ENCODE measurements at regions not wholly inside any gene's neighbourhood (a gene's known extent, or its start where the extent isn't known, plus 50 kb on each side); places are given as distances from the start of the nearest gene placed in this dataset.

DNA sequence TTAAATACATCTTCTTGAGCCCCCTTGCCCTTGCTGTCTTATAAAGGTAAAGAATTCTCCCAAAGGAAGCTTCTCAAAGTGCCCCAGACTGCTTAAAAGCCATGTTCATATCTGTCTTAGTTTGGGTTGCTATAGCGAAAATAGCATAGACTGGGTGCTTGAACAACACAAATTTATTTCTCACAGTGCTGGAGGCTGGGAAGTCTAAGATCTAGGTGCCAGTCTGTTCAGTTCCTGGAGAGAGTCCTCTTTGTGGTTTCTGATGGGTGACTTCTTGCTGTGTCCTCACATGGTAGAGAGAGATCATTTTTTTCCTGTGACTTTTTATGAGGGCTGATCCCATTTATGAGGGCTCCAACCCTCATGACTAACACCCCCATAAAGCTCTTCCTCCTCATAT is 486.7 kb upstream of the ADAMTS16 start:
- H3K4me3 ChIP-seq: no peak overlapping the region
- ATAC-seq (replicated peaks in 6 of 8): no peak
- WGBS, 10 experiments: 20 to 100% (median 50%) methylated on average over 1 of the region's 1 CpG; no CpG with 5 or more reads in 5 of the 10 experiments
- in situ Hi-C loops (cut with MboI; ENCODE audit: low pct_unique_long_range_greater_than_20kb in 2 of 9, low sequenced_read_pairs in 9 of 9, unreplicated experiment in 9 of 9): no loop called here
- H3K4me1 ChIP-seq (replicated peaks in 1 of 2): peaks cover 0 to 16% of the 10 kb centered on the region in 2 donors
- no peak overlapping the region for H3K27ac ChIP-seq

DNA sequence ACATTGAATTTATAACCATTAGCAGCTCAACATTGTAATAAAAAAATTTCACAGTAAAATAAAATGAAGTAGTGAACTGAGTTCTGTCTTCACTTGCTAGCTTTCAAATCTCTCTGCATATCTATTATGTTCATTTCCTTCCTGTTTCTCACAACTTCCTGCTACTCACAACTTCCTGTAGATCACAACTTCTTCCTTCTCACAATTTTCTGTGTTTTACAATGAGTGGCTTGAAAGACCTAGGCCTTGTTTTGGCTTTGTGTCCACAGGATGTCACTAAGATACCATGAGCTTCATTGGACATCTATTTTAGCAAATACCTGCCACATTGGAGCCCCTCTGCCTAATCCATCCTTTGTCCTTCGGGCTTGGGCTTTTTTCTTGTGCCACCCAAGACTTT is 480.3 kb upstream of the ADAMTS16 start:
- no peak for ATAC-seq (replicated peaks in 6 of 8)
- WGBS, 10 experiments: 0 to 100% (median 61%) methylated on average over 1 of the region's 1 CpG
- no peak overlapping the region for H3K27ac ChIP-seq
- peaks cover 0 to 43% of the 10 kb centered on the region in 2 donors for H3K4me1 ChIP-seq (replicated peaks in 1 of 2)
- in situ Hi-C loops (cut with MboI; ENCODE audit: low pct_unique_long_range_greater_than_20kb in 2 of 9, low sequenced_read_pairs in 9 of 9, unreplicated experiment in 9 of 9): no loop called here
- no peak overlapping the region for H3K4me3 ChIP-seq

DNA sequence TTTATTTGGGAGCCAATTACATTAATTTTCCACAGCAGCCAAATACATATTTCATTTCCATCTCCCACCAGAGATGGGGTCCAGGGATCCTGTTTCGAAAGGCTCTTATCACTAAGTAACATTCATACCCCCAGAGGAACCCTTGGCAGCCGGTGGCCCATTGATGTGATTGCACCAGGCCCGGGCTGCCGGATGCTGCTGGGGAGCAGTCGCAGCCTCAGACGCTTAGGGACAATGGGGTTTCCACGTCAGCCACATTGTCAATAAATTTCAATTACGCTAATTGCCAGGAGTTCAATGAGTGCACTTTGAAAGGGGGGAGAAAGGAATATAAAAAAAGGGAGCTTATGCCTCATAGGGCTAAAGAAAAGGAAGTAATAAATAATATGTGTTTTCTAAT is 478.8 kb upstream of the ADAMTS16 start:
- peak overlapping the region in 1 of 2 donors; percentile 50 for H3K27ac ChIP-seq
- in situ Hi-C loops (cut with MboI; ENCODE audit: low pct_unique_long_range_greater_than_20kb in 2 of 9, low sequenced_read_pairs in 9 of 9, unreplicated experiment in 9 of 9): no loop called here

DNA sequence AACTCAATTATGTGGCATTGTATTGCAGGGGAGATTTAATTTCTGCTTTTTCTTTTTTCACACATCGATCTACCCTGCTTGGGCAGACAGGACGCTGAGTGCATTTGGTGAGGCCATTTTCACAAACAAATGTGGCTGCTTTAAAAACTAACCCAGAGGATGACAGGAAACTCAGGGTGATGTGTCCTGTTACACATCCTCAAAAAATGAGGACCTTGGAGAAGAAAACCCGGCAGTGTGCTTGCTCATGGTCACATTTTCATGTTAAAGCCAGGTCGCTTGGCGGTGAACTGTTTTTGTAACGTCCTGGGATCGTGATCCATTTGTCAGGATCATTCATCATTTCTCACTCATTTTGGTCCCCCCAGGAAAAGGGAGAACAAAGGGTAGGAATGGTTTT is 478.3 kb upstream of the ADAMTS16 start:
- in situ Hi-C loops (cut with MboI; ENCODE audit: low pct_unique_long_range_greater_than_20kb in 2 of 9, low sequenced_read_pairs in 9 of 9, unreplicated experiment in 9 of 9): no loop called here
- H3K4me1 ChIP-seq (replicated peaks in 1 of 2): peaks cover 0 to 56% of the 10 kb centered on the region in 2 donors
- 20 to 88% (median 66%) methylated on average over 2 to 7 of the region's 7 CpGs; no CpG with 5 or more reads in 1 of the 10 experiments for WGBS, 10 experiments

More for the DNA sequence above, 478.8 kb upstream of the ADAMTS16 start:
- ATAC-seq (replicated peaks in 6 of 8): peak in 3 of 8 experiments; percentile 9 to 48 (median 46)
- WGBS, 10 experiments: 20 to 83% (median 66%) methylated on average over 1 to 7 of the region's 8 CpGs; no CpG with 5 or more reads in 2 of the 10 experiments
- H3K4me1 ChIP-seq (replicated peaks in 1 of 2): peaks cover 0 to 53% of the 10 kb centered on the region in 2 donors
- no peak overlapping the region for H3K4me3 ChIP-seq

DNA sequence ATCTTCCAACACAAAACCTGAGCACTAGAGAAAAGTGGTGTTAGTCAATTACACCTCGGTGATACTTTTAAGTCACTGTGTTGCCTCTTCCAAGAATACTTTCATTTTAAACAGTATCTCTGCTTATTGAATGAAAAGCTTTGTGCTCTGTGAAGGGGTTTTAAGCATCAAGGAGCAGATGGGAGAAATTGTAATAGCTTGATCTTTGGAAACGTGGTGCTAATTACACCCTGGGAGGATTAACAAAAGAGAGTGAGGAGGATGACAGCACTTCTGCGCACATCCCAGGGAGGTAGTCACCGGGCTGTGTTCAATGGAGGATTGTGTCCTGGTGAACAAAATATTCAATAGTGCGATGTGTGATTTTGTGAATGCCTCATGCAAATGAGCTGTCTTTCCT is 477.4 kb upstream of the ADAMTS16 start:
- peak in 4 of 8 experiments; percentile 88 to 90 (median 88) for ATAC-seq (replicated peaks in 6 of 8)
- Histone ChIP-seq H3K27ac (peak overlapping the region in 1 of 2 donors; percentile 50), H3K4me1 (replicated peaks in 1 of 2) (peaks cover 0 to 56% of the 10 kb centered on the region in 2 donors), H3K4me3 (no peak overlapping the region)
- WGBS, 10 experiments: 34 to 90% (median 47%) methylated on average over 1 to 5 of the region's 5 CpGs; no CpG with 5 or more reads in 3 of the 10 experiments
- in situ Hi-C loops (cut with MboI; ENCODE audit: low pct_unique_long_range_greater_than_20kb in 2 of 9, low sequenced_read_pairs in 9 of 9, unreplicated experiment in 9 of 9): no loop called here

More for the DNA sequence above, 478.3 kb upstream of the ADAMTS16 start:
- peak overlapping the region in 1 of 2 donors; percentile 50 for H3K27ac ChIP-seq
- H3K4me3 ChIP-seq: no peak overlapping the region
- ATAC-seq (replicated peaks in 6 of 8): peak in 4 of 8 experiments; percentile 7 to 35 (median 26)

GRCh38 chr5:4665911-4666310 is 474.2 kb upstream of the ADAMTS16 start:
- peaks cover 0 to 53% of the 10 kb centered on the region in 2 donors for H3K4me1 ChIP-seq (replicated peaks in 1 of 2)
- in situ Hi-C loops (cut with MboI; ENCODE audit: low pct_unique_long_range_greater_than_20kb in 2 of 9, low sequenced_read_pairs in 9 of 9, unreplicated experiment in 9 of 9): no loop called here
- ATAC-seq (replicated peaks in 6 of 8): no peak
- no peak overlapping the region for H3K27ac ChIP-seq
- no peak overlapping the region for H3K4me3 ChIP-seq
- 30 to 92% (median 57%) methylated on average over 1 to 2 of the region's 2 CpGs; no CpG with 5 or more reads in 1 of the 10 experiments for WGBS, 10 experiments

DNA sequence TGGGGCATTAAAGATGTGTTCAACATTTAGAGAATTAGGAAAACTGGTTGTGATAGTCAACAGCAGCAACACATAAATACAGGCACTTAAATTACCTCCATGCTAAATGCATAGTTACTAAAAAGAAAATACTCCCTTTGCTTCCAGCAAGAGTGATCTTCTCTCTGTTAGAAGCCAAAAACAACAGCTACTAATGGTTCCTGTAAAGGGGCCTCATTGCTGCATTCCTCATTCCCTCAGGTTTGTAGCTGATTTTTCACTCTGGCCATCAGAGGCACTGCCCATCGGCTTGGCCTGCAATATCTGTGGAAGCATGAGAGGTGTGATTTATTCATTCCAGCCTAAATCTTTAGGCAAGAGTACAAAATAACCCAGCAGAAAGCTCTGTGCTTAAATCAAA is 466.0 kb upstream of the ADAMTS16 start:
- no peaks in the 10 kb centered on the region for H3K4me1 ChIP-seq (replicated peaks in 1 of 2)
- in situ Hi-C loops (cut with MboI; ENCODE audit: low pct_unique_long_range_greater_than_20kb in 2 of 9, low sequenced_read_pairs in 9 of 9, unreplicated experiment in 9 of 9): no loop called here
- peak in 2 of 8 experiments; percentile 39 to 76 for ATAC-seq (replicated peaks in 6 of 8)
- 0 to 71% (median 71%) methylated on average over 1 of the region's 1 CpG; no CpG with 5 or more reads in 7 of the 10 experiments for WGBS, 10 experiments
- H3K4me3 ChIP-seq: no peak overlapping the region
- no peak overlapping the region for H3K27ac ChIP-seq

- Histone ChIP-seq H3K4me1 (replicated peaks in 1 of 2) (no peaks in the 10 kb centered on the region), H3K27ac (no peak overlapping the region), H3K4me3 (no peak overlapping the region)
- in situ Hi-C loops (cut with MboI; ENCODE audit: low pct_unique_long_range_greater_than_20kb in 2 of 9, low sequenced_read_pairs in 9 of 9, unreplicated experiment in 9 of 9): no loop called here
- 4 to 100% (median 67%) methylated on average over 1 to 4 of the region's 4 CpGs for WGBS, 10 experiments
- ATAC-seq (replicated peaks in 6 of 8): peak in 3 of 8 experiments; percentile 34 to 85 (median 57)
Observed at GRCh38 chr5:4676934-4677333, 463.2 kb upstream of the ADAMTS16 start.

DNA sequence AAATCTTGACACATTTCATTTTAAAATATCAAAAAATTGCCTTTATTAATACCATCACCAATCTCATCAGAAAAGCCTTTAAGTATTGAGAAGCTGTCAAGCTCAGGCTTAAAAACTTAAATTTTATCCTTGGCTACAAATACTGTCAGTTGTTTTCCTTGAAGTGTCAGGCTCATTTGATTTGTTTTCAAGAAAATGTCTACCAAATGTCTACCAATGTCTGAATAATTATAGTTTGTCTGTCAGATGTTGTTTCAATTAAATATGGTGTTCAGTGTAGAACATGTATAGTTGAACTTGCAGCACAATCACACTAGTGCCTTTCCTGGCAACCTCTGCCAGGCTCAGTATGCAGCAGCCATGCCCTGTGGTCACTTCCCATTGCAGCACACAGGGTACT is 455.2 kb upstream of the ADAMTS16 start:
- Histone ChIP-seq H3K4me3 (no peak overlapping the region), H3K27ac (no peak overlapping the region), H3K4me1 (replicated peaks in 1 of 2) (peaks cover 0 to 3% of the 10 kb centered on the region in 2 donors)
- ATAC-seq (replicated peaks in 6 of 8): no peak
- in situ Hi-C loops (cut with MboI; ENCODE audit: low pct_unique_long_range_greater_than_20kb in 2 of 9, low sequenced_read_pairs in 9 of 9, unreplicated experiment in 9 of 9): no loop called here

- in situ Hi-C loops (cut with MboI; ENCODE audit: low pct_unique_long_range_greater_than_20kb in 2 of 9, low sequenced_read_pairs in 9 of 9, unreplicated experiment in 9 of 9): no loop called here
Observed at GRCh38 chr5:4698596-4698995, 441.5 kb upstream of the ADAMTS16 start.

DNA sequence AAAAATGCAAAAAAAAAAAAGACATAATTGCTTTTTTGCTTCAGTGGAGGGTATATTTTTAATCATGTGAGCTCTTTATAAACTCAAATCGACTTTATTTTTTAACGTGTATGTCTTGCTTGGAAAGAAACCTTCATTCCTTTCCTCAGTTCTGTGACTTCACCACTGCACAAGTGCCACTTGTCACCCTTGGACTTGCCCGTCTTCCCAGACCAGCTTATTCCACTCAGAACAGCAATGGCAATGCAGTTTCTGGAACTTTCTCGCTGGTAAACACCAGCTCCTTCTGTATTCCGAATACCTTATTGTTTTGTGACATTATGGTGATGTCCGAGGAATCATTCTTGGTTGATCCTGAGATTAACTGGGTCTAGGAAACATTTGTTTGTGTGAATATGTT is 440.5 kb upstream of the ADAMTS16 start:
- 0 to 81% (median 40%) methylated on average over 1 to 6 of the region's 6 CpGs; no CpG with 5 or more reads in 1 of the 10 experiments for WGBS, 10 experiments
- in situ Hi-C loops (cut with MboI; ENCODE audit: low pct_unique_long_range_greater_than_20kb in 2 of 9, low sequenced_read_pairs in 9 of 9, unreplicated experiment in 9 of 9): no loop called here
- ATAC-seq (replicated peaks in 6 of 8): no peak
- Histone ChIP-seq H3K4me1 (replicated peaks in 1 of 2) (peaks cover 0 to 4% of the 10 kb centered on the region in 2 donors), H3K27ac (no peak overlapping the region), H3K4me3 (no peak overlapping the region)

More at GRCh38 chr5:4698596-4698995, 441.5 kb upstream of the ADAMTS16 start:
- Histone ChIP-seq H3K4me3 (no peak overlapping the region), H3K27ac (no peak overlapping the region), H3K4me1 (replicated peaks in 1 of 2) (peaks cover 0 to 4% of the 10 kb centered on the region in 2 donors)
- no peak for ATAC-seq (replicated peaks in 6 of 8)
- WGBS, 10 experiments: 32 to 100% (median 90%) methylated on average over 2 to 6 of the region's 6 CpGs

- Histone ChIP-seq H3K4me3 (no peak overlapping the region), H3K4me1 (replicated peaks in 1 of 2) (peaks cover 0 to 4% of the 10 kb centered on the region in 2 donors), H3K27ac (no peak overlapping the region)
- 0 to 57% (median 40%) methylated on average over 2 to 7 of the region's 7 CpGs; no CpG with 5 or more reads in 2 of the 10 experiments for WGBS, 10 experiments
- in situ Hi-C loops (cut with MboI; ENCODE audit: low pct_unique_long_range_greater_than_20kb in 2 of 9, low sequenced_read_pairs in 9 of 9, unreplicated experiment in 9 of 9): loop anchor here in 1 of 9 experiments (25.0 kb wide), 1 partner anchor 162 kb away; no protein-coding TSS in a partner anchor
- peak; percentile 63 to 100 (median 99) for ATAC-seq (replicated peaks in 6 of 8)
Observed at GRCh38 chr5:4700069-4700468, 440.1 kb upstream of the ADAMTS16 start.

- WGBS, 10 experiments: 6 to 77% (median 54%) methylated on average over 2 to 3 of the region's 3 CpGs
- no peak for ATAC-seq (replicated peaks in 6 of 8)
- H3K4me3 ChIP-seq: no peak overlapping the region
- H3K27ac ChIP-seq: no peak overlapping the region
- H3K4me1 ChIP-seq (replicated peaks in 1 of 2): peaks cover 0 to 4% of the 10 kb centered on the region in 2 donors
- in situ Hi-C loops (cut with MboI; ENCODE audit: low pct_unique_long_range_greater_than_20kb in 2 of 9, low sequenced_read_pairs in 9 of 9, unreplicated experiment in 9 of 9): loop anchor here in 1 of 9 experiments (25.0 kb wide), 1 partner anchor 161 kb away; no protein-coding TSS in a partner anchor
Observed at GRCh38 chr5:4700871-4701270, 439.3 kb upstream of the ADAMTS16 start.

Measured in motor neuron (in vitro differentiated cells).